ENCODE measurements at regions not wholly inside any gene's neighbourhood (a gene's known extent, or its start where the extent isn't known, plus 50 kb on each side); places are given as distances from the start of the nearest gene placed in this dataset.

DNA sequence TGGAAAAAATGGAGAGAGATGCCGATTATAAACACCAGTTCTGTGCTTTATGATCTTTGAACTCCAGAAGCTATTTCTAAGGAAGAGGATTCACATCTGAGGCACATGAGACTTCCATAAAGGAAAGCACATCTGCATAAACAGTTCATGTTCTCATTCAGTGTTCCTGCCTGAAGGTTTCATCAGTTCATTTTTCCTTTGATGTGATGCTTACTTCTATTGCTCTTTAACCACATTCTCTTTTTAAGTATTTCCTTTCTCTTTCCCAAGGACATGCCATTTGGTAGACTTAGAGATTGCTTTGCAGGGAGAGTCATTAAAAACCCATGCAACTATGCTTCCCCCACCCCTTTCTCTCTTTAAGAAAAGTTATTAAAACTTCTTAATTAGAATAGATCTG lies 387.0 kb upstream of the FLRT2 start:
- no peak for TF ChIP-seq POLR2A (IDR thresholded peaks at IDR 0.05)
- no peak for TF ChIP-seq CTCF (IDR thresholded peaks at IDR 0.05)
